ENCODE measurements at regions not wholly inside any gene's neighbourhood (a gene's known extent, or its start where the extent isn't known, plus 50 kb on each side); places are given as distances from the start of the nearest gene placed in this dataset.
"Not testable (repeated sequence)": the region's sequence is repeated elsewhere in the genome, so short reads cannot be mapped to it uniquely, and the experiment has no call there.

DNA sequence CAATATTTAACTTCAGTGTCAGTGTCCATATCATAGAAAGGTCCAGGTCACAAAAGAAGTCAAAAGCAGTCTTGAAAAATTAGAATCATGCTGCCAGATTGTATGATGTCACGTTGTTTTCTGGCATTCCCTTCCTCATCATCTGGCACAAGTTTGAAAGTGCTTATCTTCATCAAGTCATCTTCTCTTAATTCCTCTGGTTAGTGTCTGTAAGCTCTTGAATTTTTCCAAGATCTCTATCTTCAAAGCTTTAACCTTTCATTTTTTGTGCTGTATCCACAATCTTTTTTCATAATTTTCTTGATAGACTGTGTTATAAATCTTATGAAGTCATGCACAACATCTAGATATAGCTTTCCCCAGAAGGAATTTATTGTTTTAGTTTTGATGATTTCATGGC, 682.7 kb upstream of the AADAT start:
- no peak for DNase-seq

DNA sequence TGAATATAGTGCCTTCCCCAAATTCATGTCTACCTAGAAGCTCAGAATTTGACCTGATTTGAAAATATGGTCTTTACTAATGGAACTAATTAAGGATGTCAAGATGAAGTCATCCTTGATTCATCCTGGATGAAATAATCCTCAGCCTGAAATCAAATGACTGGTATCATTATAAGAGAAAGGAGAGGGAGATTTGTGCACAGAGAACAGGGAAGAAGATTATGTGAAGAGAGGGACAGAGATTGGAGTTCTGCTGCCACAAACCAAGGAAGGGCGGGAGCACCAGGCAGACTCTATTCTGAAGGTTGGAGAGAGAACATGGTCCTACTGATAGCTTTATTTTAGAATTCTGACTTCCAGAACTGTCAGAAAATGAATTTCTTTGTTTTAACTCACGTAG, 680.9 kb upstream of the AADAT start:
- DNase-seq: no peak

DNA sequence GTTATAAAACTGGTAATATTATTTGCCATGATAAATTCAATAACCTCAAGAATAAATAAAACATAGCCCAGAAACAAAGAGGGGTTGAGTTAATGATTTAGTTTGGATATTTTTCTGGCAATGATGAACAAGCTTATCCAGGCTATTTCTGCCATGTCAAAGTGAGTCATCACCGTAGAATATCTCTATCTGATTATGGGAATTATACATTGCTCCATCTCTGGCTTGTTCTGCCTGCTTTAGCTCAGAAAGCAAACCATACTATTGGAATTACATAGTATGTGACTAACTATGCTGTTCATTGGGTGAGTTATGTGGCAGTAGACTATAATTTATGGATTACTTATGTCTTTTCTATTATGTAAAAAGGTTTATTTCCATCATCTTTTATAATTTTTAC, 680.1 kb upstream of the AADAT start:
- DNase-seq: no peak

DNA sequence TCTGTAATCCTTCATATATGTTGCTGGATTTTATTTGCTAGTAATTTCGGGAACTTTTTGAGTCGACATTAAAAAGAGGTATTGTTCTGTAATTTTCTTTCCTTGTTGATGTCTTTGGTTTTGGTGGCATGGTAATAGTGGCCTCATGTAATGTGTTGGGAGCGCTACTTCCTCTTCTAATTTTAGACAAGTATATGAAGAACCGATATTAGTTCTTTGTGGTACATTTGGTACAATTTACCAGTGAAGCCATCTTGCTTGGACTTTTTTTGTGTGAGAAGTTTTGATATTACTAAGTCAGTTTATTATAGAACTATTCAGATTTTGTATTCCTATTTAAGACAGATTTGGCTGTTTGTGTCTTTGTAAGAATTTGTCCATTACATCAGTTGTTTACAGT, 669.2 kb upstream of the AADAT start:
- no peak for DNase-seq

DNA sequence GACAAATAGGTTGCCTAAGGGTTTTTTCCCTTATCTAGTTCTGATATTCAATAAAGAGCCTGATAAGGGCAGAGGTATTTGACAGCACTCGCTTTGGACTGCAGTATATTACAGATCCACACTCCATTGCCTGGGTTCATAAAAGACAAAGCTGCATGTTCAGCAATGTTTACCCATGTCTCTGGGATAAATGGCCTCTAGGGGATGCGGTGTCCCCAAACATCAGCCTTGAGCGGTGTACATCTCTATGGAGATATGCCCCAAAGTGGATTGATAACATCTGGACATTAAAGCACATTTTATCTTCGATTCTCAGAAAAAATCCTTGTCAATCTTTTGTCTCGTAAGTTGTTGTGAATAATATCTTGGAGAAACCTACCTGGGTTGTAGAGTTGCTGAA, 660.8 kb upstream of the AADAT start:
- no peak for DNase-seq

DNA sequence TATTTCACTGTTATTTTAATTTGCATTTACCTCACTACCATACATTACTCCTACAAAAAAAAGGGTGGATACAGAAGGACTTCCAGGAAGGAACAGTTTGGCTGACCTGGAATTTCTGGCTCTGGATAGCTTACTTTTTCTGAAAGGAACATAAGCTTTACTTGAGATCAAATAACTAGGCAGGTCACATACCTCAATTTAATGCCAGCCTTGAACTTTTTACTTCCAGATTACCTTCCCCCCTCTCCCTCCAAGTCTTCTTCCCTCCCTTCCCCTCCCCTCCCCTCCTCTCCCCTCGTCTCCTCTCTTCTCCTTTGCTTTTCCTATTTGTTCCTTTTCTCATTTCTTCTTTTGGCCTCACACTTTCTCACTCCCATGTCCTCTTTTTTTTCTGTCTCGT, 659.2 kb upstream of the AADAT start:
- DNase-seq: no peak

DNA sequence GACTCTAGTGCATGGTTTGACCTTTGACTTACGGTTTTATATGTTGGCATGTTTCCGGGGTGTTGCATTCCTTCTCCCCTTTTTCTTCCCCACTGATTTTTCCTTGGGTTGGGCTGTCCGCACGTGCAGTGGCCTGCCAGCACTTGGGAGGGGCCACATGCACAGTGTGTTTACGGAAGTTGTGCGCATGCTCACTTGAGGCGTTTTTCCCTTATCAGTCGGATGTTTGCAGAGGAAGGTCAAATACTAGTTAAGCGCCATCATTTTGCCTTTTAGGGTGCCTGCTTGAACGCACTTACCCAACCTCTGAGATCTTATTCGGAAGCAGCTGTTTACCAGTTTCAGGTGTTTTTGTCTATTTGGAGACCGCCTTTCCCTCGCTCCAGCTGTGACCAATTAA, 653.9 kb upstream of the AADAT start:
- DNase-seq: no peak

DNA sequence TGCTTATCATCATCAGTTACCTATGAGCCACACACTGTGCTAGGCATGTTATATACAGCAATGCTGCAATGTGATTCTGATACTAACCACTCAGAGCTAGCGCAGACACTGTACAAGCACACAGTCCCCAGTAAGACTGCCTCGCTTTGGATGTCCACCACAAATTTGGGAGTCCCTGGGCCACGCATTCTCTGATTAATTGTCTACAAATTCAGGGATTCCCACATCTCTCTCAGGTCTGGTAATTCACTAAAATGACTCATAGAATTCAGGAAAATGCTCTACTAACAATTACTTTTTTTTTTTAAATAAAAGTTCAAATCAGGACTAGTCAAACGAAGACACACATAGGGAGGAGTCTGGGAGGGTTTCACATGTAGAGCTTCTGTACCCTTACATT, 652.1 kb upstream of the AADAT start:
- no peak for DNase-seq

DNA sequence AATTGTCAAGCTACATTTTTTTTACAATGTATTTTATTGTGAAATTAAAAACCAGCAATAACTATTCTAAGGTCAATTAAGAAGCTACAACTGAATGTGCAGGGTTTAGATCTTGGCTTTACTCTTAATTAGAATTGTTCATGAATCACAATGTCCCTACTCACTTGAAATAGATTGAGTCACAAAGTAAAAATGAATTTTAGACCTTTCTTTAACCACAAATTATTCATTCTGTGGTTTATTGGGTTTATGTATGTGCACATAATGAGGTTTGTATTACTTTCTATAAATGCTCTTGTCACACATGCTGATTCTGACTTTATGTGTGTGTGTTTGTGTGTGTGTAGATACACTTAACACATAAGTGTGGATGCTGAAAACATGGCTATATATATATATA, 647.0 kb upstream of the AADAT start:
- no peak for DNase-seq

DNA sequence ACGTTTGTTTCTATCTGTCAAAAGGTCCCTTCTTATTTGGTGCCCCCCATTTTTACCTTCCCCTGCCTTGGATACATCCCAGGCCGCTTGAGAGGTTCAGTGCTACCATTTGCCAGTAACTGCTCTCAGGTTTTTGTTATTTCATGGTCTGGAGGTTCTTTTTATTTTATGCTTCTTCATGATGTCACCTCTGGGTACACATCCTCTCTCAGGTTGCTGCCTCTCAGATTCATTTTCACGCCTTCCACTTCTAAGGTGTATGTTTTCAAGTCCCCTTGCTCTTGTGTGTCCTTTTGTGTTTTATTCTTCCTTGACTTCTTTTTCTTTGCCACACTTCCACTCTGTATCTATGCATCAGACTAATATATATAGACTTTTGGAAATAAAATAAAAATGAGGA, 640.1 kb upstream of the AADAT start:
- no peak for DNase-seq

DNA sequence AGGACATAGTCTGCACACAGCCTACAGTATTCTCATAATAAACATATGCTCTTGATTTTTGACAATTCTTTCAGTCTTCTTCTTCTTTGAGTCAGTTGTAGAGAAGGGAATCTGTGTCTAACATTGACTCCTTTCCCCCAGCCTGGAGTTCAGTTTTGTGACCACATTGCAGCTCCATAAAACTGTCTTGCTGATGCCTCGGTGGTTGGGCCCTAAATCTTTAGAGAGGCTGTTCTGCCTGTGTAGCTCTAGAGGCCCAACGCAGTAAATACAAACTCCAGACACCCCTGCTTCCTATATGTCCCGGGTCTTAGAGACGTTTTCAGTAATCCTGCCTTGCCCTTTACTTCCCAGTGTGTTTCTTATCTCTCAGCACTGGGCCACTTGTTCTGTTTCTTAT, 639.5 kb upstream of the AADAT start:
- DNase-seq: no peak

DNA sequence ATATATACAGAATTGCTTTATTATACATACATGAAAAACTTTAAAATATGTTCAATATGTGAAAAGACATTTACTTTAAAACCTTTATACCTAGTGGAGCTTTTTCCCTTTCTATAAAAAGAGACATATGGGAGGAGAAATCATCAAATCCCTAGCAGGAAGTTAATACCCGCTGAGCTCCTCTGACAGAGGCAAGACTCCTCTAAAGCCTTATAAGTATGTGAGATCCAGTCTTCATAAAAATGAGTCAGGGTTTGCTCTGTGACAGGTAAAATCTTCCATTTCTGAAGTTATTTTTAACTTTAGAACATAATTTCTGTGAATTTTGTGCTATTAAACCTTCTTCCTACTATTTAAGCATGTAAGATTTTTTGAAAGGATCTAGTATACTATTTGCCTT, 634.4 kb upstream of the AADAT start:
- no peak for DNase-seq

DNA sequence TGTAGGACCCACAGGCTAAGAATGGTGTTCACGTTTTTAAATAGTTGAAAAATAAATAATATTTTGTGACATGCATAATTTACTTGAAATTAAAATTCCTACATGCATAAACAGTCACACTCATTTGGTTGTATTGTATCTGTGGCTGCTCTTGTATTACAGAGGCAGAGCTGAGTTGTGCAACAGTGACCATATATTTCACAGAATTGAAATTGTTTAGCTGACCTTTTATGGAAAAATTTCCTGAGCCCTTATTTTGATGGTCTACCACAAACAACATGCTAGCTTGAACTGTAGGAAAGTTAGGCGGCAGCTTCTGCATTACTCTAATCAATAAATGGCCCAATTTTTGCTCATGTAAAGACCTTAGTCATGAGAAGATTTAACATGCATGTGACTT, 633.4 kb upstream of the AADAT start:
- DNase-seq: no peak

DNA sequence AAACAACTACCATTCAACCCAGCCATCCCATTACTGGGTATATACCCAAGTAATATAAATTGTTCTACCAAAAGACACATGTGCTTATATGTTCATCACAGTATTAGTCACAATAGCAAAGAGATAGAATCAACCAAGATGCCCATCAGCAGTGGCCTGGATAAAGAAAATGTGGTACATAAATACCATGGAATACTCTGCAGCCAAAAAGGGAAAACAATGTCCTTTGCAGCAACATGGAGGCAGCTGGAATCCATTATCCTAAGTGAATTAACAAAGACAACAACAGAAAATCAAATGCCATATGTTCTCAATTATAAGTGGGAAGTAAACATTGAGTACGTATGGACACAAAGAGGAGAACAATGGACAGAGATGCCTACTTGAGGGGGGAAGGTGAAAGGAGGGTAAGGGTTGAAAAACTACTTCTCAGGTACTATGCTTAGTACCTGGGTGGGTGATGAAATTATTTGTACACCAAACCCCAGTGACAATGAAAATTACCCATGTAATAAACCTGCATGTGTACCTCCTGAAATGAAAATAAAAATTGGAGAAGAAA, 632.1 kb upstream of the AADAT start:
- DNase-seq: no peak

DNA sequence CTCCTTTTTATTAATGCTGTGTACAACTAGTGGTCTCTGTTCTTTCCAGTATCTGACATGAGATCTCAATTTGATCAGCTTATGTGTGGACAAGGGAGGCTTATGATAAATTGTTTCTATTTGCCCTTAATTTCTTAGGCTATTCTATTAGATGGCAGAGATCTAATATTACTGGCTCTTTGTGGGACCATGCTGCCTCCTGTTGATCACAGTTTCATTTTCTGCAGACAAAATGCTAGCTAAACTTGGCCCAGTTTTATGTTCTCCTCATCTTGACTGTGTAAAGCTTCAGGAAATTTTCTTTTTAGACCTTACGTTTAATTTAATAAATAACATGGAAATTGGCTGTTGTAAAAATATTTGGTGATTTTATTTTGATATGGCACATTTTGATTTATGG, 627.1 kb upstream of the AADAT start:
- no peak for DNase-seq

DNA sequence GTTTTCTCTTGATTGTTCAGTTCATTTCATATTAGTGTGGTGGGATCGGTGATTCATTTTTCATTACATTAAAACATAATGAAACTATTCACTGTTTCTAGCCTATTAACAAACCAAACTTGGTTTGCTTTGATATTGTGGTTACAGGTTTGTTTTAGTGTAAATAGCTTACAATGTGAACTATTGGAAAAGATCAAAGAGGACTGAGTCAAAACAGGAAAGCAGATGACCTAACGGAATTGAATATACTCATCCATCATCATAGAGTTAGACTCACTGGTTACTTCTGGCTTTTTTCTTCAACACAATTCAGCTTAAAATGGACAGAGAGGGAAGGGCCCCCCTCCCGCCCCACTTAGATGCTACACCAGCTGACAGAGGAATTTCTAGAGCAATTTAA, 616.2 kb upstream of the AADAT start:
- no peak for DNase-seq

DNA sequence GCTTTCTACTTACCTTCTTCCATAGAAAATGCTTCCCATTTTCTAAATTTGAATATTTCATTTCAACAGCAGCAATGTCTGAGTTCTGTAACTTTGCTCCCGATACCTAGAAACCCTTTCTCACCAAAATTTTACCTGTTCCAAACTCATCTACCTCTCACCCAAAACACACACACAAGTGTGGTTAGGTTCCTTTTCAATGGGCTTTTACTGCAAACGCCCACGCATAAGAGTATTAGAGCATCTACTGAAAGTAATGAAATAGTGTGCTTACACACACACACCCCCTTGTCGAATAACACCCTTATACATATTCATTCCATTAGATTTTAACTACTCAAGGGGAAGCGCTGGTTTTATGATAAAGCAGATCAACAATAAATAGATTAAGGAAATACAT, 610.3 kb upstream of the AADAT start:
- no peak for DNase-seq

DNA sequence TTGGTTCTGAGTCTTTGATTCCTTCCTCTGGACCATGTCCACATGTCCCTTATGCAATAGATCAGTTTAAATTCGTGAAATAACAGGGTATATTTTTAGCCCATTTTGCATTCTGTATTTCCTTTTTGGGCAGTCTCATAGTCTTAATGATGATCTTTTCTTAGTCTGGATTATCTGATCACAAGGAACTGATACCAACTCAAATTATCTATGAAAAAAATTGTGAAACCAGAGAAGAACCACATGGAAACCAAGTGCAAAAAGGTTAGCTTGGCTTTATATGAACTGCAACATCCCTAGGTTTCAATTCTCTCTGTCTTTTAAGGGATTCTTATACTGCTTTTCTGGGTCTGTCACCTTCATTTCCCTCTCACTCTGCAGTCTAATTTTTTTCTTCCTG, 608.6 kb upstream of the AADAT start:
- DNase-seq: no peak

DNA sequence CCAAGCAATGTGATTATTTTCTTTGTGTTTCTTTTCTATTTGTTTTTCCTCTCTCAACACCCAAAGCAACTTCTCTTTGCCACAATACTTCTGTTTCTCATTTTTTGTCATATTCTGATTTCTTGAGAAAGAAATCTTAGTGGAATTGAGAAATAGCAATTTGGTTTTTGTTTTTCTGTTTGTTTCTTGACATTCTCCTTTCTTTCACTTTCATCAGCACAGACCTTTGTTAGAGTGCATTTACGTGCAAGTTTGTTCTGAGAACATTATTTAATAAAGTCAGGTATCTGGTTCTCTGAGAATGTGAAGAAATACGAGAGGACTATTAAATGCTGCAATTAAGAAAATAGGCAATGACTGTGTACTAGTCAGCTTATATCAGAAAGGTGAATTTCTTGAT, 608.1 kb upstream of the AADAT start:
- DNase-seq: no peak

DNA sequence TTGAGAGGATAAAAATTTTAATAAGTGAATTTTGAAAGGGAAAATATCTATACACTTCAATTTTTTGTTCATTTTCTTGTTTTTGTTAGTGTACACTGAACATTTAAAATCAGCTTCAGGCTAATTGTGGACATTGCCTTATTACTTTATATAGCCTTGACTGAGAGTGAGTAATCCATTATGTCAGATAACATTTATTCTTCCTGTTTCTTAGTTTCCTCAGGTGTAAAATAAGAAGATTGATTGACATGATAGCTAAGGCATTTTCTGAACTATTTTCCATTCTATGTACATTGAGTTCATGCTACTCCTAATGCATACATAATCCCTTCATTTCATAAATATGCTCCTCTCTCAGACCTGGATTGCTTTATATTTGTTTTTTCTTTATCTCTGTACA, 607.3 kb upstream of the AADAT start:
- DNase-seq: no peak

DNA sequence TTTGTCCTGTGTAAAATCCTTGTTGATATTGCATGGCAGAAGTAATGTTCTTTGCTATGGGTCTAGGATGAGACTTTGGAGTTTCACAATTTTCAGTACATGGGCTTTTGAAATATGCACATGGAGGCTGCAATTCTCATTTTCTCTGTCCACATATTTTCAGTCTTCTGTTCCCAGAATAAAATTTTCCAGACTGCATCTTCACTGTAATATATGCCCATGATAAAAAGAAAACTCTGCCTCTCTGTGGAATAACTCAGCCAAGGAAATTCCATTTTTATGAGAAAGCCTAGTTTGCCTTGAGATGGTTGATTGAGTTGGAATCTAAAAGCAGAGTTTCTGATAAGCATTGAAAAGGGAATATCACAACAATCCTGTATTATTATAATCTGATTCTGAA, 601.4 kb upstream of the AADAT start:
- no peak for DNase-seq

DNA sequence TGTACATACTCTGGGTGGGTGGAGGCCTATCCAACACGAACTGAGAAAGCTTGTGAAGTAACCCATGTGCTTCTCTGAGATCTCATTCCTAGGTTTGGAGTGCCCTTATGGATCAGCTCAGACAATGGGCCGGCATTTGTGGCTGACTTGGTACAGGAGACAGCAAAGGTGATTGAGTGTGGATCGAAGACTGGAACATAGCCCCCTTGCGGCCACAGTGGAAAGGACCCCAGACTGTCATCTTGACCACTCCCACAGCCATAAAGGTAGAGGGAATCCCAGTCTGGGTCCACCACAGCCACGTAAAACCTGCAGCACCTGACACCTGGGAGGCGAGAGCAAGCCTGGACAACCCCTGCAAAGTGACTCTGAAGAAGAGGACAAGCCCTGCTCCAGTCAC, 598.0 kb upstream of the AADAT start:
- DNase-seq: no peak

DNA sequence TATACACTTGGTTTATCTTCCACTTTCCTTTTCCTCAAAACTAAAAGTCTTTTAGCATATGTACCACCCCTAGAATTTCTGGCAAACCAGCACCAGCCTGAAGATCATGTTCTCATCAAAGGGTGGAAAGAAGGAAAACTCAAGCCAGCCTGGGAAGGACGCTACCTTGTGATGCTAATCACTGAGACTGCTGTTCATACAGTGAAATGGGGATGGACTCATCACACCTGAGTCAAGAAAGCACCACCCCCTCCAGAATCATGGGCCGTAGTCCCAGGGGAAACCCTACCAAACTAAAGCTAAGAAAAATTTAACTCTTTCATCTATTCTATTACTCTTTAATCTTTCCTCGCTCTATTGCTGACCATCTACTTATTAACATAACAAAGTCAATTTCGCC, 595.9 kb upstream of the AADAT start:
- DNase-seq: not testable (repeated sequence)

DNA sequence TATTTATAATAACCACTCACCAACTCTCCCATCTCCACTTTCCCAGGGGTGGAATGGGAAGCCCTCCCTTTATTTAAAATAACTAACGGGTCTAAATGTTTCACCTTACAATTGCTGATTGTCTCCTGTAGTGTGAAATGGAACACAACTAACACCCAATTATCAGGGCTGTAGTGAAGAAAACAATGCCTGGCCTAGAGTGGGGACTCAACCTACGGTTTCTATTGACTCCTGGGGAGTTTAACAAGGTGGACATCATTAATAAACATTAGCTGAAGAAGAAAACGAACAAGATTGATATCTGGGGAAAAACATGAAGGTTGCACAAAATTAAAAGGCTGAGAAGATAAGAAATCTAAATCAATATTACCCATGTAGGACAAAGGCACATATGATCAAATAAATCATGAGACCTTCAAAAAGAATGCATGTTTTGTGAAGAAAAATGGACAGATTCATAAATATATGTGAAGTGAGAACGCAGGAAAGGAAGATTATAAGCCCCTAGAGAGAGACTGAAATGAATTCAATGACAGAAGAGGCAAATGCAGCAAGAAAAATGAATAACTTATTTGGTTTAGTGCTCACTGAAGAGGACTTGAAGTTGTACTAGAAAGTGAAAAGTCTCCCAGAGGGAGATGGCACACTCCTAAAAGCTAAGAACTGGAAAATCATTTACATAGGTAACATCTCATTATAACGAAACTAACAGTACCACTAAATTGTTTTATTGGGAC, 593.0 kb upstream of the AADAT start:
- no peak for DNase-seq

DNA sequence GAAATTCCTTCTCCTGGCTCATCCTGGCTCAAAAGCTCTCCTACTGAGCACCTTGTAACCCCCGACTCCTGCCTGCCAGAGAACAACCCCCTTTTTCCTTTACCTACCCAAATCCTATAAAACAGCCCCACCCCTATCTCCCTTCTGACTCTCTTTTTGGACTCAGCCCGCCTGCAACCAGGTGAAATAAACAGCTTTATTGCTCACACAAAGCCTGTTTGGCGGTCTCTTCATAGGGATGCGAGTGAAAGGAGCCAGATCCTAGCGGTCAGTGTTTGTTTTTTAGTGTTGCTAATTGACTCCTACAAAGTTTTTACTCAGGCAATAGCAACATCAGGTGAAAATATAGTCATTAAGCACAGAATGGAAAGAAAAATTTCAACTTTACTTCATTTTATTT, 592.3 kb upstream of the AADAT start:
- not testable (repeated sequence) for DNase-seq
